OCI-LY1 (cell line): ENCODE measurements at regions not wholly inside any gene's neighbourhood (a gene's known extent, or its start where the extent isn't known, plus 50 kb on each side); places are given as distances from the start of the nearest gene placed in this dataset.

Experiments used
- H2AFZ ChIP-seq: fragments of 200-600 bp; sonication (generic), shearing (Covaris generic); 2 replicates; pipeline ENCODE4 v1.6.0; 2014; ENCODE audit warnings: antibody characterized with exemption, mild to moderate bottlenecking, low read length
- H3F3A ChIP-seq: fragments of 200-600 bp; sonication (generic), shearing (Covaris generic); 2 replicates; pipeline ENCODE4 v1.6.0; 2014; ENCODE audit warnings: mild to moderate bottlenecking, antibody characterized with exemption, low read length, moderate library complexity; ENCODE audit not compliant: insufficient read depth
- H3K27ac ChIP-seq: fragments of 200-600 bp; sonication (generic); 2 replicates; pipeline ENCODE4 v1.5.1; 2014; ENCODE audit warnings: low read length, mixed run types, mild to moderate bottlenecking, low read depth; ENCODE audit not compliant: poor library complexity, severe bottlenecking
- H3K27me3 ChIP-seq: fragments of 200-600 bp; sonication (generic); 2 replicates; pipeline ENCODE4 v1.6.0; 2014; ENCODE audit warnings: antibody characterized with exemption, mild to moderate bottlenecking, low read length, moderate library complexity; ENCODE audit not compliant: insufficient read depth
- H3K36me3 ChIP-seq: fragments of 200-600 bp; sonication (generic); 2 replicates; pipeline ENCODE4 v1.6.1; 2014; ENCODE audit warnings: mild to moderate bottlenecking, antibody characterized with exemption, low read length, moderate library complexity, mixed read lengths; ENCODE audit not compliant: insufficient read depth
- H3K4me1 ChIP-seq: fragments of 200-600 bp; sonication (generic); 2 replicates; pipeline ENCODE4 v1.5.1; 2014; ENCODE audit warnings: mild to moderate bottlenecking, low read length, moderate library complexity; ENCODE audit not compliant: insufficient read depth, severe bottlenecking
- H3K4me2 ChIP-seq: fragments of 200-600 bp; sonication (generic), shearing (Covaris generic); 2 replicates; pipeline ENCODE4 v1.6.1; 2014; ENCODE audit warnings: low read length
- H3K4me3 ChIP-seq: fragments of 200-600 bp; sonication (generic); 2 replicates; pipeline ENCODE4 v1.5.1; 2014; ENCODE audit warnings: low read length, low read depth, mild to moderate bottlenecking, mixed read lengths; ENCODE audit not compliant: poor library complexity, severe bottlenecking
- H3K79me2 ChIP-seq: fragments of 200-600 bp; shearing (Covaris generic); 2 replicates; pipeline ENCODE4 v1.6.1; 2016; ENCODE audit warnings: mixed run types, low read length, mixed read lengths; ENCODE audit not compliant: insufficient read depth
- H3K9ac ChIP-seq: fragments of 200-600 bp; sonication (generic), shearing (Covaris generic); 2 replicates; pipeline ENCODE4 v1.6.1; 2014; ENCODE audit warnings: mild to moderate bottlenecking, low read length, mixed read lengths
- H3K9me2 ChIP-seq: fragments of 200-600 bp; sonication (generic), shearing (Covaris generic); 2 replicates; pipeline ENCODE4 v1.6.1; 2014; ENCODE audit warnings: low read depth, mild to moderate bottlenecking, low read length, mixed read lengths
- H3K9me3 ChIP-seq: fragments of 200-600 bp; shearing (Covaris generic); 2 replicates; pipeline ENCODE4 v1.6.1; 2014; ENCODE audit warnings: low read length, mixed read lengths
- H4K20me1 ChIP-seq: fragments of 200-600 bp; sonication (generic), shearing (Covaris generic); 2 replicates; pipeline ENCODE4 v1.6.0; 2016; ENCODE audit warnings: mild to moderate bottlenecking, low read length; ENCODE audit not compliant: insufficient read depth
- EZH2 ChIP-seq: fragments of 200-600 bp; sonication (generic), shearing (Covaris generic); IDR thresholded peaks from 2 replicates; pipeline ENCODE4 v1.8.0; 2017; ENCODE audit warnings: borderline replicate concordance, mixed run types, mild to moderate bottlenecking, antibody characterized with exemption, low read length, moderate library complexity, mixed read lengths
- TF ChIP-seq, protein P1 (sequence below): fragments of 200-600 bp; sonication (generic), shearing (Covaris generic); IDR thresholded peaks from 2 replicates; pipeline ENCODE4 v1.5.1; 2017; ENCODE audit warnings: mild to moderate bottlenecking, antibody characterized with exemption, low read length, moderate library complexity, mixed read lengths

DNA sequence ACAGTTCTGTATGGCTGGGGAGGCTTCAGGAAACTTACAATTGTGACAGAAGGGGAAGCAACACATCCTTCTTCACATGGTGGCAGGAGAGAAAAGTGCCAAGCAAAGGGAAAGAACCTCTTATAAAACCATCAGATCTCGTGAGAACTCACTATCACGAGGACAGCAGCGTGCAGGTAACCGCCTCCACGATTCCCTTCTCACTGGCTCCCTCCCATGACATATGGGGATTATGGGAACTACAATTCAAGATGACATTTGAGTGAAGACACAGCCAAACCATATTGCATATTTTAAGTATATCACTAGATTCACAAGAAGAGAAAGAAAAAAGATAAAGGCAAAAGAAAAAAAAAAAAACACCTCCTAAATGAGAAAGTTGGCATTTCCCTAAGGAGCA, 431.9 kb upstream of the RGS17 start:
- no peaks in the 10 kb centered on the region for H3K9me3 ChIP-seq
- no peak for TF ChIP-seq EZH2
- TF ChIP-seq, protein P1, sequence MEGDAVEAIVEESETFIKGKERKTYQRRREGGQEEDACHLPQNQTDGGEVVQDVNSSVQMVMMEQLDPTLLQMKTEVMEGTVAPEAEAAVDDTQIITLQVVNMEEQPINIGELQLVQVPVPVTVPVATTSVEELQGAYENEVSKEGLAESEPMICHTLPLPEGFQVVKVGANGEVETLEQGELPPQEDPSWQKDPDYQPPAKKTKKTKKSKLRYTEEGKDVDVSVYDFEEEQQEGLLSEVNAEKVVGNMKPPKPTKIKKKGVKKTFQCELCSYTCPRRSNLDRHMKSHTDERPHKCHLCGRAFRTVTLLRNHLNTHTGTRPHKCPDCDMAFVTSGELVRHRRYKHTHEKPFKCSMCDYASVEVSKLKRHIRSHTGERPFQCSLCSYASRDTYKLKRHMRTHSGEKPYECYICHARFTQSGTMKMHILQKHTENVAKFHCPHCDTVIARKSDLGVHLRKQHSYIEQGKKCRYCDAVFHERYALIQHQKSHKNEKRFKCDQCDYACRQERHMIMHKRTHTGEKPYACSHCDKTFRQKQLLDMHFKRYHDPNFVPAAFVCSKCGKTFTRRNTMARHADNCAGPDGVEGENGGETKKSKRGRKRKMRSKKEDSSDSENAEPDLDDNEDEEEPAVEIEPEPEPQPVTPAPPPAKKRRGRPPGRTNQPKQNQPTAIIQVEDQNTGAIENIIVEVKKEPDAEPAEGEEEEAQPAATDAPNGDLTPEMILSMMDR, result no peak
- H3K9me2 ChIP-seq, result no peaks in the 10 kb centered on the region

DNA sequence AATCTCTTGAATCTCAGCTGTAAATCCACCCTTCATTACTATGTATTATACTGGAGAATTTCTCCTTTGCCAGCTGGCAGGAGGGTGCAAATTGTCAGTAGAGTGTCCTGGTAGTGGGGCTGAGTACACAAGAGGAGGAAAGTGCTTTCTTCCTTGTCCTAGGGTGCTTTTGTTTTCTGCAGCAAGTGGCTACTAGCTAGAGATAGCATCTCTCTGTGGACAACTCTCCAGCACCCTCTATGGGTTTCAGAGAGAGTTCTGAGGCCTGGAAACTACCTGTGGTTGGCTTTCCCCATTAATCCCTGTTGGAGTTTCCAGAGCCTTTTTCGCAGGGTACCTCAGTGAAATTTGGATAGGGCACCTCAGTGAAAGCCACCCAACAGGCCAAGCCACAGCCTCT, 422.5 kb upstream of the RGS17 start:
- Histone ChIP-seq H3K9me2 (no peaks in the 10 kb centered on the region), H3K27me3 (no peaks in the 10 kb centered on the region), H3K36me3 (no peaks in the 10 kb centered on the region), H3K79me2 (no peaks in the 10 kb centered on the region), H3K4me3 (no peak overlapping the region), H3K9ac (no peak overlapping the region), H3F3A (no peaks in the 10 kb centered on the region), H4K20me1 (no peaks in the 10 kb centered on the region), H3K4me2 (no peak overlapping the region), H3K4me1 (no peaks in the 10 kb centered on the region), H3K9me3 (no peaks in the 10 kb centered on the region), H2AFZ (no peak overlapping the region), H3K27ac (no peak overlapping the region)
- TF ChIP-seq, protein P1, result peak; percentile 26; the same call in 1 of the 2 replicates
- TF ChIP-seq EZH2, result no peak

More for the DNA sequence above, 431.9 kb upstream of the RGS17 start:
- Histone ChIP-seq H3K79me2 (no peaks in the 10 kb centered on the region), H3K36me3 (no peaks in the 10 kb centered on the region), H3K27me3 (no peaks in the 10 kb centered on the region), H3K4me3 (no peak overlapping the region), H3K9ac (no peak overlapping the region), H3K4me1 (no peaks in the 10 kb centered on the region), H3K27ac (no peak overlapping the region), H3F3A (no peaks in the 10 kb centered on the region), H2AFZ (no peak overlapping the region), H3K4me2 (no peak overlapping the region), H4K20me1 (no peaks in the 10 kb centered on the region)

DNA sequence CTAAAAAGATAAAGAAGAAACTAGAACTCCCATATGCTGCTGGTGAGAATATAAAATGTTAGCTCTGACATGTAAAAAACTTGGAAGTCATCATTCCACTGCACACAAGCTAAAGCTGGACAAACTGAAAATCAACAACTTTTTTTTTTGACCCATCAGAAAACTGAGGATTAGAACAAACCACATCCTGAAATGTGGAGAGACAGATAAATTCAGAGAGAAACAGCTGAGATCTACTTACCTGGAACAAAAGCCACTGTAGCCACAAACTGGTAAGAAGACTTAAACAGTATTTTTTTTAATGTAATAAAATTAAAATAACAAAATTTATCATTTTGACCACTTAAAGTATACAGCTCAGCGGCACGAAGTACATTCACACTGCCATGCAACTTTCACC, 408.5 kb upstream of the RGS17 start:
- H3K9me2 ChIP-seq, result no peaks in the 10 kb centered on the region
- H3K79me2 ChIP-seq, result no peaks in the 10 kb centered on the region
- H3K4me2 ChIP-seq, result no peak overlapping the region
- no peaks in the 10 kb centered on the region for H4K20me1 ChIP-seq
- no peaks in the 10 kb centered on the region for H3K27me3 ChIP-seq
- H3K9me3 ChIP-seq, result no peaks in the 10 kb centered on the region
- no peak overlapping the region for H3K9ac ChIP-seq
- no peaks in the 10 kb centered on the region for H3K36me3 ChIP-seq
- no peak overlapping the region for H2AFZ ChIP-seq
- no peaks in the 10 kb centered on the region for H3K4me1 ChIP-seq
- H3F3A ChIP-seq, result no peaks in the 10 kb centered on the region
- no peak for TF ChIP-seq EZH2
- TF ChIP-seq, protein P1, result no peak
- H3K4me3 ChIP-seq, result no peak overlapping the region
- H3K27ac ChIP-seq, result no peak overlapping the region
